ENCODE measurements at regions not wholly inside any gene's neighbourhood (a gene's known extent, or its start where the extent isn't known, plus 50 kb on each side); places are given as distances from the start of the nearest gene placed in this dataset.

DNA sequence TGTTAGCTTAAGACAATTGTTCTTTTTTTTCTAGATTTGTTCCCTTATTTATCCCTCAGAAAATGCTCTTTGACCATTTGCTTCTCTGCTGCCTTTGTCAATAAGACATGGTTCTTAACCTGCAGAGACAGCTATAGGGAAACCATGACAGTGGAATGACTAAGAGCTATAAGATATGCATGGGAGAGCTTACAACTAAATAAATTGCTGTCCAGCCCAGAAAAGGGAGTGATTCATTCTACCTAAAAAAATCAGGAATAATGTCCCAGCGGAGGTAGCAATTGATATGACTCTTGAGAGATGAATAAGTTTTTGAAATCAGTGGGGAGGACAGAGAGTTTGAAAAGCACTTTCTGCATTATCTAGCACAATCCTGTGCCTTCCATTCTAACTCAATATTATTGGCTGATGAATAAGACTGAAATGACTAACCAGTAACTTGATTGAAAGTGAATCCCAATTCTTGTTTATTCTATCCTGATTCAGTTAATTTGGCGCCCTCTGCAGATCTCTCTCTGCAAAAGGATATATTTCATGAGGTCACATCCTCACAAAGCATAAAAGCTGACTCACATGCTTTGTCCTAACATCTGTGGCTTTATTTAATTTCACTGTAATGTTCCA lies 680.5 kb upstream of the API5 start:
- Mint-ChIP-seq H3K36me3 (no peaks in the 10 kb centered on the region), H3K27ac (no peak overlapping the region), H3K9me3 (peaks cover 0 to 4% (median under 1%) of the 10 kb centered on the region in 7 donors), H3K4me1 (no peaks in the 10 kb centered on the region), H3K4me3 (no peak overlapping the region), H3K27me3 (ENCODE audit: low read depth in 3 of 3) (no peaks in the 10 kb centered on the region)
- no peak overlapping the region for H3K4me3 ChIP-seq (replicated peaks in 1 of 3; ENCODE audit: low read depth in 2 of 3, low read length in 3 of 3)
- WGBS (ENCODE audit: insufficient coverage) = 0% methylated on average over 1 of the region's 2 CpGs
- H3K79me2 ChIP-seq (ENCODE audit: insufficient read depth, low read length) = no peaks in the 10 kb centered on the region
- intact Hi-C loops (cut with micrococcal nuclease) = no loop called here
- H3K4me1 ChIP-seq (ENCODE audit: control insufficient read depth in 1 of 2, insufficient read depth in 2 of 2, low read length in 2 of 2) = no peaks in the 10 kb centered on the region
- no peak overlapping the region for H3K9ac ChIP-seq (ENCODE audit: insufficient read depth, low read length, poor library complexity, severe bottlenecking)
- H4K20me1 ChIP-seq (ENCODE audit: insufficient read depth, low read length) = no peaks in the 10 kb centered on the region
- no peak overlapping the region for H2AFZ ChIP-seq (ENCODE audit: insufficient read depth, low read depth, low read length, poor library complexity, severe bottlenecking)
- no peaks in the 10 kb centered on the region for H3K36me3 ChIP-seq (replicated peaks in 1 of 2; ENCODE audit: control insufficient read depth in 1 of 2, insufficient read depth in 2 of 2, low read length in 2 of 2)
- TF ChIP-seq, protein P1, sequence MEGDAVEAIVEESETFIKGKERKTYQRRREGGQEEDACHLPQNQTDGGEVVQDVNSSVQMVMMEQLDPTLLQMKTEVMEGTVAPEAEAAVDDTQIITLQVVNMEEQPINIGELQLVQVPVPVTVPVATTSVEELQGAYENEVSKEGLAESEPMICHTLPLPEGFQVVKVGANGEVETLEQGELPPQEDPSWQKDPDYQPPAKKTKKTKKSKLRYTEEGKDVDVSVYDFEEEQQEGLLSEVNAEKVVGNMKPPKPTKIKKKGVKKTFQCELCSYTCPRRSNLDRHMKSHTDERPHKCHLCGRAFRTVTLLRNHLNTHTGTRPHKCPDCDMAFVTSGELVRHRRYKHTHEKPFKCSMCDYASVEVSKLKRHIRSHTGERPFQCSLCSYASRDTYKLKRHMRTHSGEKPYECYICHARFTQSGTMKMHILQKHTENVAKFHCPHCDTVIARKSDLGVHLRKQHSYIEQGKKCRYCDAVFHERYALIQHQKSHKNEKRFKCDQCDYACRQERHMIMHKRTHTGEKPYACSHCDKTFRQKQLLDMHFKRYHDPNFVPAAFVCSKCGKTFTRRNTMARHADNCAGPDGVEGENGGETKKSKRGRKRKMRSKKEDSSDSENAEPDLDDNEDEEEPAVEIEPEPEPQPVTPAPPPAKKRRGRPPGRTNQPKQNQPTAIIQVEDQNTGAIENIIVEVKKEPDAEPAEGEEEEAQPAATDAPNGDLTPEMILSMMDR (IDR thresholded peaks at IDR 0.05) = no peak
- H3K27ac ChIP-seq (ENCODE audit: low read depth in 1 of 2, low read length in 2 of 2) = no peak overlapping the region
- H3K4me2 ChIP-seq (replicated peaks; ENCODE audit: extremely low read depth, low read length, poor library complexity, severe bottlenecking) = no peak overlapping the region
- no peaks in the 10 kb centered on the region for H3K27me3 ChIP-seq (ENCODE audit: control insufficient read depth in 2 of 2, insufficient read depth in 2 of 2, low read length in 2 of 2)
- H3K9me3 ChIP-seq (replicated peaks in 1 of 2; ENCODE audit: control insufficient read depth in 1 of 2, insufficient read depth in 1 of 2, low read length in 2 of 2) = no peaks in the 10 kb centered on the region
- DNase-seq = no peak

DNA sequence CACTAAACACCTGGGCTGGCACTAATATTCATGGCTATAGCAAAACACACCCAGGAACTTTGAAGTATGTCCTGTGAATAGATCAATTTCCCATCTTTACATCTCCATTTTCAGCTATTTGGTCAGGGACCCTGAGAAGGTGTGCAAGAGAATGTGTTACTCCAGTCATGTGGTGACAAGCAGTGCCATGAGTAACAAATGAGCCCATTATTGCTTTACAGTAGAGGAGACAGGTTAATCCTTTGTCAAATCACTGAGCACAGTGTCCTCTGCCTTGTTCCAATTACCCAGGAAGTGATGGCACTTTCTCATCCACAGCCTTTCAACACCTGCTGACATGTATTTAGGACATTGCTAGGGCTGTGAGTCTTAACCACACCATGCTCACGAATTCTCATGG lies 664.8 kb upstream of the API5 start:
- intact Hi-C loops (cut with micrococcal nuclease) = no loop called here
- no peaks in the 10 kb centered on the region for H3K4me1 ChIP-seq (ENCODE audit: control insufficient read depth in 1 of 2, insufficient read depth in 2 of 2, low read length in 2 of 2)
- H3K9me3 Mint-ChIP-seq = peaks cover 0 to 6% (median 1%) of the 10 kb centered on the region in 7 donors
- no peaks in the 10 kb centered on the region for H4K20me1 ChIP-seq (ENCODE audit: insufficient read depth, low read length)
- no peak overlapping the region for H2AFZ ChIP-seq (ENCODE audit: insufficient read depth, low read depth, low read length, poor library complexity, severe bottlenecking)
- H3K36me3 ChIP-seq (replicated peaks in 1 of 2; ENCODE audit: control insufficient read depth in 1 of 2, insufficient read depth in 2 of 2, low read length in 2 of 2) = no peaks in the 10 kb centered on the region
- H3K36me3 Mint-ChIP-seq = no peaks in the 10 kb centered on the region
- no CpG with 5 or more reads among the region's 1 CpG for WGBS (ENCODE audit: insufficient coverage)
- H3K27ac Mint-ChIP-seq = no peak overlapping the region
- H3K4me1 Mint-ChIP-seq = no peaks in the 10 kb centered on the region
- H3K4me3 ChIP-seq (replicated peaks in 1 of 3; ENCODE audit: low read depth in 2 of 3, low read length in 3 of 3) = no peak overlapping the region
- H3K79me2 ChIP-seq (ENCODE audit: insufficient read depth, low read length) = no peaks in the 10 kb centered on the region
- H3K4me3 Mint-ChIP-seq = no peak overlapping the region
- H3K27ac ChIP-seq (ENCODE audit: low read depth in 1 of 2, low read length in 2 of 2) = no peak overlapping the region
- TF ChIP-seq, protein P1 (IDR thresholded peaks at IDR 0.05) = no peak
- no peaks in the 10 kb centered on the region for H3K9me3 ChIP-seq (replicated peaks in 1 of 2; ENCODE audit: control insufficient read depth in 1 of 2, insufficient read depth in 1 of 2, low read length in 2 of 2)
- no peak overlapping the region for H3K4me2 ChIP-seq (replicated peaks; ENCODE audit: extremely low read depth, low read length, poor library complexity, severe bottlenecking)
- no peak for DNase-seq
- no peaks in the 10 kb centered on the region for H3K27me3 ChIP-seq (ENCODE audit: control insufficient read depth in 2 of 2, insufficient read depth in 2 of 2, low read length in 2 of 2)
- no peak overlapping the region for H3K9ac ChIP-seq (ENCODE audit: insufficient read depth, low read length, poor library complexity, severe bottlenecking)
- H3K27me3 Mint-ChIP-seq (ENCODE audit: low read depth in 3 of 3) = no peaks in the 10 kb centered on the region
